Neural cell (in vitro differentiated cells): ENCODE measurements at regions not wholly inside any gene's neighbourhood (a gene's known extent, or its start where the extent isn't known, plus 50 kb on each side); places are given as distances from the start of the nearest gene placed in this dataset.

Experiments used
- H2AFZ ChIP-seq: fragments of 200-600, 300-800 bp; sonication (generic), shearing (Covaris generic); 2 replicates; pipeline ENCODE4 v1.6.0; 2014; ENCODE audit warnings: low read depth, mild to moderate bottlenecking, antibody characterized with exemption, low read length, moderate library complexity
- H3F3A ChIP-seq: fragments of 200-600 bp; shearing (Covaris generic); 2 replicates; pipeline ENCODE4 v1.6.1; 2016; ENCODE audit warnings: mild to moderate bottlenecking, moderate library complexity, mixed read lengths, antibody characterized with exemption, low read length; ENCODE audit not compliant: insufficient read depth, poor library complexity, severe bottlenecking
- H3K27ac ChIP-seq: fragments of 200-600, 300-800 bp; sonication (generic), shearing (Covaris generic); 2 replicates; pipeline ENCODE4 v1.5.1; 2014; ENCODE audit warnings: mild to moderate bottlenecking, low read length, moderate library complexity
- H3K27me3 ChIP-seq: fragments of 300-800, 200-600 bp; sonication (generic), shearing (Covaris generic); 2 replicates; pipeline ENCODE4 v1.6.0; 2014; ENCODE audit warnings: mild to moderate bottlenecking, low read depth, low read length, moderate library complexity; ENCODE audit not compliant: insufficient read depth
- H3K36me3 ChIP-seq: fragments of 300-800, 200-600 bp; sonication (generic), shearing (Covaris generic); 2 replicates; pipeline ENCODE4 v1.5.1; 2014; ENCODE audit warnings: mild to moderate bottlenecking, antibody characterized with exemption, low read length, moderate library complexity; ENCODE audit not compliant: insufficient read depth
- H3K4me2 ChIP-seq: fragments of 300-800, 200-600 bp; sonication (generic), shearing (Covaris generic); 2 replicates; pipeline ENCODE4 v1.6.0; 2014; ENCODE audit warnings: mild to moderate bottlenecking, low read length
- H3K4me3 ChIP-seq: fragments of 300-800, 200-600 bp; sonication (generic), shearing (Covaris generic); 2 replicates; pipeline ENCODE4 v1.5.1; 2014; ENCODE audit warnings: mild to moderate bottlenecking, low read length, moderate library complexity
- H3K79me2 ChIP-seq: fragments of 200-600 bp; shearing (Covaris generic); replicated peaks from 2 replicates; pipeline ENCODE4 v1.6.0; 2014; ENCODE audit warnings: mild to moderate bottlenecking, low read length, moderate library complexity; ENCODE audit not compliant: insufficient read depth
- H3K9ac ChIP-seq: fragments of 300-800, 200-600 bp; sonication (generic), shearing (Covaris generic); 2 replicates; pipeline ENCODE4 v1.6.1; 2016; ENCODE audit warnings: mild to moderate bottlenecking, low read length, mixed read lengths
- H3K9me2 ChIP-seq: fragments of 200-600 bp; shearing (Covaris generic); 2 replicates; pipeline ENCODE4 v1.6.1; 2016; ENCODE audit warnings: mild to moderate bottlenecking, low read length, mixed read lengths; ENCODE audit not compliant: insufficient read depth
- H3K9me3 ChIP-seq: fragments of 200-600, 300-800 bp; sonication (generic), shearing (Covaris generic); 2 replicates; pipeline ENCODE4 v1.6.1; 2016; ENCODE audit warnings: mild to moderate bottlenecking, mixed run types, low read length, moderate library complexity, mixed read lengths
- H4K20me1 ChIP-seq: fragments of 200-600 bp; shearing (Covaris generic); 2 replicates; pipeline ENCODE4 v1.6.1; 2016; ENCODE audit warnings: mild to moderate bottlenecking, mixed run types; ENCODE audit not compliant: insufficient read depth
- EP300 ChIP-seq: fragments of 450-650 bp; conservative IDR thresholded peaks from 2 replicates; pipeline ENCODE4 v1.6.1; 2014; ENCODE audit warnings: antibody characterized with exemption, mild to moderate bottlenecking, moderate library complexity; ENCODE audit not compliant: poor library complexity, severe bottlenecking
- EZH2 ChIP-seq: fragments of 200-600, 300-800 bp; shearing (Covaris generic), sonication (generic); IDR thresholded peaks from 2 replicates; pipeline ENCODE4 v1.6.1; 2014; ENCODE audit warnings: antibody characterized with exemption, low read length, borderline replicate concordance, mild to moderate bottlenecking; ENCODE audit not compliant: insufficient read depth, poor library complexity, severe bottlenecking
- MXI1 ChIP-seq: fragments of 450-650 bp; conservative IDR thresholded peaks from 2 replicates; pipeline ENCODE4 v1.6.1; 2014; ENCODE audit warnings: antibody characterized with exemption, mild to moderate bottlenecking; ENCODE audit not compliant: poor library complexity, severe bottlenecking
- POLR2AphosphoS5 ChIP-seq: IDR thresholded peaks from 2 replicates; pipeline ENCODE4 v1.6.1; 2012
- RAD21 ChIP-seq: fragments of 450-650 bp; conservative IDR thresholded peaks from 2 replicates; pipeline ENCODE4 v1.6.1; 2014; ENCODE audit warnings: antibody characterized with exemption, mild to moderate bottlenecking, moderate library complexity
- SMC3 ChIP-seq: fragments of 450-650 bp; conservative IDR thresholded peaks from 2 replicates; pipeline ENCODE4 v1.6.1; 2014; ENCODE audit warnings: antibody characterized with exemption, mild to moderate bottlenecking, moderate library complexity; ENCODE audit not compliant: poor library complexity
- TAF1 ChIP-seq: IDR thresholded peaks from 2 replicates; pipeline ENCODE4 v1.6.1; 2012; ENCODE audit warnings: low read depth
- TF ChIP-seq, protein P1 (sequence below): fragments of 450-650 bp; IDR thresholded peaks from 2 replicates; pipeline ENCODE4 v1.5.1; 2014; ENCODE audit warnings: antibody characterized with exemption, mild to moderate bottlenecking, moderate library complexity; ENCODE audit not compliant: poor library complexity, severe bottlenecking
- TF ChIP-seq, protein P2 (sequence below): IDR thresholded peaks from 2 replicates; pipeline ENCODE4 v1.6.1; 2012; ENCODE audit warnings: borderline replicate concordance

DNA sequence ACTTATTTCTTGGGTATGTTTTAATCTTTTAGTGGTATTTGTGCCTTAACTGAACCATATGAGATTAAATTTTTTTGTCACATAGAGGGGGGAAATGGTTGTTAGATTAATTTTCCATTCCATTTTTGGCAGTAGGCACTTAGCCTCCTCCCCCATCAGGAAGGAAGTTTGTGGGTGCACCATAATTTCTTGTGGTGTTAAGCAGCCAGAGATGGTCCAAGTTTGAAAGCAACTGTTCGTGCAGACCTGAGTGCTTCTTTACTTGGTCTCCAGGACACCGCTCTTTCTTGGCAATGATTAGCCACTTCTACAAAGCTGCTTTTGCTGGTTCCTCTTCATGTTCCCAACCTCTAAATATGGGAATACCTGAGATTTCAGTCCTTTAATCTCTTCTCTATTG is 92.7 kb upstream of the RPL34 start:
- Histone ChIP-seq H3K4me2 (no peak overlapping the region), H3F3A (no peaks in the 10 kb centered on the region), H3K9me2 (no peaks in the 10 kb centered on the region), H3K9me3 (no peaks in the 10 kb centered on the region), H3K27me3 (no peaks in the 10 kb centered on the region), H3K36me3 (no peaks in the 10 kb centered on the region), H3K9ac (no peak overlapping the region), H3K79me2 (no peaks in the 10 kb centered on the region), H2AFZ (no peak overlapping the region), H3K27ac (no peak overlapping the region), H3K4me3 (no peak overlapping the region), H4K20me1 (no peaks in the 10 kb centered on the region)
- no peak for TF ChIP-seq SMC3
- TF ChIP-seq, protein P1, sequence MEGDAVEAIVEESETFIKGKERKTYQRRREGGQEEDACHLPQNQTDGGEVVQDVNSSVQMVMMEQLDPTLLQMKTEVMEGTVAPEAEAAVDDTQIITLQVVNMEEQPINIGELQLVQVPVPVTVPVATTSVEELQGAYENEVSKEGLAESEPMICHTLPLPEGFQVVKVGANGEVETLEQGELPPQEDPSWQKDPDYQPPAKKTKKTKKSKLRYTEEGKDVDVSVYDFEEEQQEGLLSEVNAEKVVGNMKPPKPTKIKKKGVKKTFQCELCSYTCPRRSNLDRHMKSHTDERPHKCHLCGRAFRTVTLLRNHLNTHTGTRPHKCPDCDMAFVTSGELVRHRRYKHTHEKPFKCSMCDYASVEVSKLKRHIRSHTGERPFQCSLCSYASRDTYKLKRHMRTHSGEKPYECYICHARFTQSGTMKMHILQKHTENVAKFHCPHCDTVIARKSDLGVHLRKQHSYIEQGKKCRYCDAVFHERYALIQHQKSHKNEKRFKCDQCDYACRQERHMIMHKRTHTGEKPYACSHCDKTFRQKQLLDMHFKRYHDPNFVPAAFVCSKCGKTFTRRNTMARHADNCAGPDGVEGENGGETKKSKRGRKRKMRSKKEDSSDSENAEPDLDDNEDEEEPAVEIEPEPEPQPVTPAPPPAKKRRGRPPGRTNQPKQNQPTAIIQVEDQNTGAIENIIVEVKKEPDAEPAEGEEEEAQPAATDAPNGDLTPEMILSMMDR, result no peak
- TF ChIP-seq RAD21, result no peak
- TF ChIP-seq EZH2, result no peak
- TF ChIP-seq TAF1, result no peak
- TF ChIP-seq EP300, result no peak

DNA sequence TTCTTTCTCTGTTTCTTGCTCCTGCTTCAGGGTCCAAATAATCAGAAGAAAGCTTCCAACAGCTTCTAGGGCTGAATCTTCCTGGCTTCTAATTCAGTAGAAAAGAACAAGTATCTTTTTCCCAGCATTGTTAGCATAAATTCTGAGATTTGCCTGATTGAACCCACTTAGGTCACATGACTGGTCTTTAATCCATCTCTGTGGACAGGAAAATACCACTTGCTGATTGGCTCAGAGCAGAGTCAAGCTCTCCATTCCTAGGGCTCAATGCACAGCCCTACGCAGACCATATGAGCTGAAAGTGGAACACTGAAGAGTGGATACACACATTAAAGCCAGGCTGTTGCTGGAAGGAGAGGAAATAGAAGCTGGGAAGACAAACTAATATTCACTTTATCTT is 99.6 kb upstream of the RPL34 start:
- TF ChIP-seq, protein P1, result no peak
- no peak for TF ChIP-seq EZH2
- TF ChIP-seq EP300, result no peak
- no peaks in the 10 kb centered on the region for H3K27me3 ChIP-seq
- H3K27ac ChIP-seq, result no peak overlapping the region
- H3K4me3 ChIP-seq, result no peak overlapping the region
- no peaks in the 10 kb centered on the region for H3K79me2 ChIP-seq
- H4K20me1 ChIP-seq, result no peaks in the 10 kb centered on the region
- no peaks in the 10 kb centered on the region for H3K36me3 ChIP-seq
- no peak overlapping the region for H2AFZ ChIP-seq
- no peaks in the 10 kb centered on the region for H3K9me3 ChIP-seq
- H3F3A ChIP-seq, result no peaks in the 10 kb centered on the region
- H3K4me2 ChIP-seq, result no peak overlapping the region
- H3K9ac ChIP-seq, result no peak overlapping the region
- H3K9me2 ChIP-seq, result no peaks in the 10 kb centered on the region

DNA sequence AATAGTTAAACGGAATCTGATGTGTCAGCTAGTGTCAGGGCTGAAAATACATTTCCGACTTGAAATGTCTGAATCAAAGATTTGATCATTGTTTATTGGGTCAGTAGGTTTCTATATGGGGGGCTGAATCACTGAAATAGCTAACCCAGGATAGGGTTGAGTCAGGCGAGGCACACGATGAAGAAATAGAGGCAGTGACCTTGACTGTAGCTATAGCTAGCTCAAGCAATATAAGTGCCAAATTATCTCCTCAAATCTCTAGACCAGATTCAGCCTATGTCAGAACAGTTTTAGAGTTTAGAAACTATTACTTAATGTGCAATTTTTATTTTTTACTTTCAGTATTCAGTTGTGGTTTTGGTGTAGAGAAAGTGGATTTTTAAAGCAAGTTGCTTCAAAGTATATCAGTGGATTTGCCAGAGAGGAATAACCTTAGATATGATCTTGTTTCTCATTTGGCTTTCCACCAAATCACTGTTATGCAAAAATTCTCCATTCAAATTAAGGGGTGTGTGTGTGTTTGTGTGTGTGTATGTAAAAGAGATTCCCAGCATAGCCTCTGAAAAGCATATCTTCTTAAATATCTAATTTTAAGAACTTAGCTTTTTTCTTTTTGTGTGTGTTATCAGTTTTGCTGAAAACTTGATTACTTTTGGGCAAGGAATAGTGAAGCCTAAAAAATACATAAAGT is 100.3 kb upstream of the RPL34 start:
- no peaks in the 10 kb centered on the region for H3F3A ChIP-seq
- no peak overlapping the region for H3K9ac ChIP-seq
- H3K9me3 ChIP-seq, result no peaks in the 10 kb centered on the region
- H3K36me3 ChIP-seq, result no peaks in the 10 kb centered on the region
- no peak overlapping the region for H3K4me2 ChIP-seq
- H4K20me1 ChIP-seq, result no peaks in the 10 kb centered on the region
- H3K27me3 ChIP-seq, result no peaks in the 10 kb centered on the region
- H3K9me2 ChIP-seq, result no peaks in the 10 kb centered on the region
- no peak overlapping the region for H3K27ac ChIP-seq
- H2AFZ ChIP-seq, result no peak overlapping the region
- H3K4me3 ChIP-seq, result no peak overlapping the region
- no peak for TF ChIP-seq POLR2AphosphoS5
- TF ChIP-seq MXI1, result no peak
- no peak for TF ChIP-seq EP300
- TF ChIP-seq, protein P2, sequence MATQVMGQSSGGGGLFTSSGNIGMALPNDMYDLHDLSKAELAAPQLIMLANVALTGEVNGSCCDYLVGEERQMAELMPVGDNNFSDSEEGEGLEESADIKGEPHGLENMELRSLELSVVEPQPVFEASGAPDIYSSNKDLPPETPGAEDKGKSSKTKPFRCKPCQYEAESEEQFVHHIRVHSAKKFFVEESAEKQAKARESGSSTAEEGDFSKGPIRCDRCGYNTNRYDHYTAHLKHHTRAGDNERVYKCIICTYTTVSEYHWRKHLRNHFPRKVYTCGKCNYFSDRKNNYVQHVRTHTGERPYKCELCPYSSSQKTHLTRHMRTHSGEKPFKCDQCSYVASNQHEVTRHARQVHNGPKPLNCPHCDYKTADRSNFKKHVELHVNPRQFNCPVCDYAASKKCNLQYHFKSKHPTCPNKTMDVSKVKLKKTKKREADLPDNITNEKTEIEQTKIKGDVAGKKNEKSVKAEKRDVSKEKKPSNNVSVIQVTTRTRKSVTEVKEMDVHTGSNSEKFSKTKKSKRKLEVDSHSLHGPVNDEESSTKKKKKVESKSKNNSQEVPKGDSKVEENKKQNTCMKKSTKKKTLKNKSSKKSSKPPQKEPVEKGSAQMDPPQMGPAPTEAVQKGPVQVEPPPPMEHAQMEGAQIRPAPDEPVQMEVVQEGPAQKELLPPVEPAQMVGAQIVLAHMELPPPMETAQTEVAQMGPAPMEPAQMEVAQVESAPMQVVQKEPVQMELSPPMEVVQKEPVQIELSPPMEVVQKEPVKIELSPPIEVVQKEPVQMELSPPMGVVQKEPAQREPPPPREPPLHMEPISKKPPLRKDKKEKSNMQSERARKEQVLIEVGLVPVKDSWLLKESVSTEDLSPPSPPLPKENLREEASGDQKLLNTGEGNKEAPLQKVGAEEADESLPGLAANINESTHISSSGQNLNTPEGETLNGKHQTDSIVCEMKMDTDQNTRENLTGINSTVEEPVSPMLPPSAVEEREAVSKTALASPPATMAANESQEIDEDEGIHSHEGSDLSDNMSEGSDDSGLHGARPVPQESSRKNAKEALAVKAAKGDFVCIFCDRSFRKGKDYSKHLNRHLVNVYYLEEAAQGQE, result no peak
- TF ChIP-seq SMC3, result no peak
- no peak for TF ChIP-seq TAF1
- TF ChIP-seq, protein P1, result no peak
- no peak for TF ChIP-seq EZH2
- TF ChIP-seq RAD21, result no peak
- no peaks in the 10 kb centered on the region for H3K79me2 ChIP-seq
